ENCODE measurements at regions not wholly inside any gene's neighbourhood (a gene's known extent, or its start where the extent isn't known, plus 50 kb on each side); places are given as distances from the start of the nearest gene placed in this dataset.

DNA sequence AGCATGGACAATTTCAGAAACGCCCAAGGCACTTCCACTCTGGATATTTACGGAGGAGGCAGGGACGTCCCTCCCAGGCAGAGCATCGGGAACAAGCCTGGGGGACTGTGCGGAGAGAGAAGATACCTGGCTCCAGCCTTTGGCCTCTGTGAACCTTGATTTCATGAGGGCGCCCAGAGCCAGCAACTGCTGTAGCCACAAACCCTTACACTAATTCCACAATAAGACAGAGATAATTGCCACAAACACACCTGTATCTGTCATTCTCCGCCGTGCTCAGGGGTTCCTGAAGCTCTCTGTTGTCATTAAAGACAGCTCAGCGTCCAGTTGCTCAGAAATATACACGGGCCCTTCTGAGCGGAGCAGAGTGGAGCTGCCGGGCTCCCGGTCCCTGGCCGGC, 1292.1 kb downstream of the TBC1D22A start:
- TF ChIP-seq, protein P1, sequence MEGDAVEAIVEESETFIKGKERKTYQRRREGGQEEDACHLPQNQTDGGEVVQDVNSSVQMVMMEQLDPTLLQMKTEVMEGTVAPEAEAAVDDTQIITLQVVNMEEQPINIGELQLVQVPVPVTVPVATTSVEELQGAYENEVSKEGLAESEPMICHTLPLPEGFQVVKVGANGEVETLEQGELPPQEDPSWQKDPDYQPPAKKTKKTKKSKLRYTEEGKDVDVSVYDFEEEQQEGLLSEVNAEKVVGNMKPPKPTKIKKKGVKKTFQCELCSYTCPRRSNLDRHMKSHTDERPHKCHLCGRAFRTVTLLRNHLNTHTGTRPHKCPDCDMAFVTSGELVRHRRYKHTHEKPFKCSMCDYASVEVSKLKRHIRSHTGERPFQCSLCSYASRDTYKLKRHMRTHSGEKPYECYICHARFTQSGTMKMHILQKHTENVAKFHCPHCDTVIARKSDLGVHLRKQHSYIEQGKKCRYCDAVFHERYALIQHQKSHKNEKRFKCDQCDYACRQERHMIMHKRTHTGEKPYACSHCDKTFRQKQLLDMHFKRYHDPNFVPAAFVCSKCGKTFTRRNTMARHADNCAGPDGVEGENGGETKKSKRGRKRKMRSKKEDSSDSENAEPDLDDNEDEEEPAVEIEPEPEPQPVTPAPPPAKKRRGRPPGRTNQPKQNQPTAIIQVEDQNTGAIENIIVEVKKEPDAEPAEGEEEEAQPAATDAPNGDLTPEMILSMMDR (IDR thresholded peaks at IDR 0.05 in 8 of 11, conservative IDR thresholded peaks at IDR 0.05 in 3 of 11): no peak
- no peak for TF ChIP-seq POLR2A (IDR thresholded peaks at IDR 0.05)
- TF ChIP-seq POLR2AphosphoS5 (IDR thresholded peaks at IDR 0.05): no peak

Measured in spleen (tissue), 7 donors.